HG03457 (cell line): ENCODE measurements at regions not wholly inside any gene's neighbourhood (a gene's known extent, or its start where the extent isn't known, plus 50 kb on each side); places are given as distances from the start of the nearest gene placed in this dataset.

ENCODE experiments used
- ATAC-seq: cut with Tn5 transposase; IDR thresholded peaks from one replicate; pipeline ENCODE4 v1.9.1; 2021; ENCODE audit warnings: moderate number of reproducible peaks; ENCODE audit not compliant: unreplicated experiment

GRCh38 chr7:47221826-47222225, 360.1 kb downstream of the TNS3 start:
- ATAC-seq = no peak

- ATAC-seq = no peak
These were observed 363.3 kb downstream of the TNS3 start for GRCh38 chr7:47218378-47219176.

GRCh38 chr7:47217570-47218360, 364.1 kb downstream of the TNS3 start:
- no peak for ATAC-seq

GRCh38 chr7:47217086-47217485, 364.8 kb downstream of the TNS3 start:
- no peak for ATAC-seq

GRCh38 chr7:47216439-47216838, 365.5 kb downstream of the TNS3 start:
- no peak for ATAC-seq

GRCh38 chr7:47215640-47216039, 366.3 kb downstream of the TNS3 start:
- ATAC-seq = no peak

- no peak for ATAC-seq
These were observed 366.9 kb downstream of the TNS3 start for GRCh38 chr7:47215049-47215448.

GRCh38 chr7:47213276-47213675, 368.6 kb downstream of the TNS3 start:
- no peak for ATAC-seq

- no peak for ATAC-seq
These were observed 370.4 kb downstream of the TNS3 start for GRCh38 chr7:47211519-47211973.

- no peak for ATAC-seq
These were observed 371.5 kb downstream of the TNS3 start for GRCh38 chr7:47210281-47210854.

- ATAC-seq = no peak
These were observed 374.0 kb downstream of the TNS3 start for GRCh38 chr7:47207956-47208355.

- no peak for ATAC-seq
These were observed 377.2 kb downstream of the TNS3 start for GRCh38 chr7:47204709-47205108.

GRCh38 chr7:47202146-47202783, 379.6 kb downstream of the TNS3 start:
- ATAC-seq = no peak

- no peak for ATAC-seq
These were observed 383.8 kb downstream of the TNS3 start for GRCh38 chr7:47198159-47198558.

- no peak for ATAC-seq
These were observed 384.4 kb downstream of the TNS3 start for GRCh38 chr7:47197486-47197885.

GRCh38 chr7:47196737-47197136, 385.2 kb downstream of the TNS3 start:
- no peak for ATAC-seq

GRCh38 chr7:47196106-47196645, 385.7 kb downstream of the TNS3 start:
- no peak for ATAC-seq

- ATAC-seq = no peak
These were observed 386.3 kb downstream of the TNS3 start for GRCh38 chr7:47195641-47196040.

- no peak for ATAC-seq
These were observed 387.3 kb downstream of the TNS3 start for GRCh38 chr7:47194516-47195057.

GRCh38 chr7:47192978-47193377, 388.9 kb downstream of the TNS3 start:
- no peak for ATAC-seq

GRCh38 chr7:47191876-47192291, 390.0 kb downstream of the TNS3 start:
- no peak for ATAC-seq
